ENCODE measurements at regions not wholly inside any gene's neighbourhood (a gene's known extent, or its start where the extent isn't known, plus 50 kb on each side); places are given as distances from the start of the nearest gene placed in this dataset.
"Not testable (repeated sequence)": the region's sequence is repeated elsewhere in the genome, so short reads cannot be mapped to it uniquely, and the experiment has no call there.

DNA sequence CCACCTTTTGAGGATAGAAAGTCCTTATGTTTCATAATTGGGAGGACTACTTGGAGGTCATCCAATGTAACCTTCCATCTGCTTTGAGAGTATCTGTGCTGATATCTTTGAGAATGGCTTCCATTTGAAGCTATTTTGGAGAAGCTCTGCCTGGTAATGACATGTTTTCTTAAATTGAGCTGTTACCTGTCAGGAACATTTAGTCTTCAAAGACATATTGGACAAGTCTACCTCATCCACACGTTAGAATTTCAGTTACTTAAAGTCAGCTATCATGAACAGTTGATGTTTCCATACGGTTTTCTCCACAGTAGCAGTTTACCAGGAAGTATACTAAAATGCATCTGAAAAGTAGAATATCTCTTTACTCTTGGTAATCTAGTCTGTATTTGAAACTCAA is 318.5 kb downstream of the EDEM1 start:
- Histone ChIP-seq H3K36me3 (ENCODE audit: control insufficient read depth in 1 of 2, insufficient read depth in 2 of 2, low read length in 2 of 2) (no peaks in the 10 kb centered on the region), H3K4me1 (ENCODE audit: control insufficient read depth in 1 of 2, insufficient read depth in 2 of 2, low read length in 2 of 2) (no peaks in the 10 kb centered on the region), H3K4me3 (ENCODE audit: low read depth in 1 of 2, low read length in 2 of 2) (no peak overlapping the region), H3K27ac (ENCODE audit: low read length) (no peak overlapping the region), H3K27me3 (ENCODE audit: low read depth, low read length) (no peaks in the 10 kb centered on the region), H3K9me3 (ENCODE audit: control insufficient read depth in 1 of 2, low read length in 2 of 2) (peaks cover 5 to 16% of the 10 kb centered on the region in 2 donors)

DNA sequence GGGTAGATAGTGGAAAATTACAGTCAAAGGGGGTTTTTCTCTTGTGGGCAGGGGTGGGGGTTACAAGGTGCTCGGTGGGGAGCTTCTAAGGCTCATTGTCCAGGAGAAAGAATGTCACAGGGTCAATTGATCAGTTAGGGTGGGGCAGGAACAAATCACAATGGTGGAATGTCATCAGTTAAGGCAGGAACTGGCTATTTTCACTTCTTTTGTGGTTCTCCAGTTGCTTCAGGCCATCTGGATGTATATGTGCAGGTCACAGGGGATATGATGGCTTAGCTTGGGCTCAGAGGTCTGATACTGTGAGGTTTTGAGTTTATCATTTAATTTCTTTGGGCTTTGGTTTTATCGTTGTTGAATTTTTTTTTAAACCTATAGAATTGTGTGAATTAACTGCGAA is 321.4 kb downstream of the EDEM1 start:
- not testable (repeated sequence) for H3K4me1 ChIP-seq (ENCODE audit: control insufficient read depth in 1 of 2, insufficient read depth in 2 of 2, low read length in 2 of 2); H3K27ac ChIP-seq (ENCODE audit: low read length); H3K4me3 ChIP-seq (ENCODE audit: low read depth in 1 of 2, low read length in 2 of 2); H3K27me3 ChIP-seq (ENCODE audit: low read depth, low read length); H3K36me3 ChIP-seq (ENCODE audit: control insufficient read depth in 1 of 2, insufficient read depth in 2 of 2, low read length in 2 of 2)
- peaks cover 5 to 21% of the 10 kb centered on the region in 2 donors for H3K9me3 ChIP-seq (ENCODE audit: control insufficient read depth in 1 of 2, low read length in 2 of 2)

DNA sequence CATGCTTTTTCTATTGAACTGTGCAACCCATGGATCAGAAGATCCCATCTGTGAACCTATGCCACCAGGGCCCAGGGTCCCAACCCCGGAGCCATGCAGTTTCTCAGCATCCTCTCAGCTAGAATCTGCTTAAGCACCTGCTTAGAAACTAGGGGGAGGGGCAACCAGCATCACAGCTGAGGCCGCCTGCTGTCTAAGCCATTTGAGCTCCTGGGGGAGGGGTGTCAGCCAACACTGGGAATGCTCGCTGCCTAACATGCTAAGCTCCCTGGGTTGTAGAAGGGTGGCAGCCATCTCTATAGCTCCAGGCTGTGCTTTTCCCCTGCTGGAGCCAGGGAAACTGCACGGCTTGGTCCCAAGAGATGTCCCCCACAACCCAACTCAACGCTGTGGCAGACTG is 322.8 kb downstream of the EDEM1 start:
- Histone ChIP-seq H3K27me3 (ENCODE audit: low read depth, low read length) (no peaks in the 10 kb centered on the region), H3K9me3 (ENCODE audit: control insufficient read depth in 1 of 2, low read length in 2 of 2) (peaks cover 5 to 26% of the 10 kb centered on the region in 2 donors), H3K27ac (ENCODE audit: low read length) (no peak overlapping the region), H3K36me3 (ENCODE audit: control insufficient read depth in 1 of 2, insufficient read depth in 2 of 2, low read length in 2 of 2) (no peaks in the 10 kb centered on the region), H3K4me1 (ENCODE audit: control insufficient read depth in 1 of 2, insufficient read depth in 2 of 2, low read length in 2 of 2) (no peaks in the 10 kb centered on the region), H3K4me3 (ENCODE audit: low read depth in 1 of 2, low read length in 2 of 2) (no peak overlapping the region)

DNA sequence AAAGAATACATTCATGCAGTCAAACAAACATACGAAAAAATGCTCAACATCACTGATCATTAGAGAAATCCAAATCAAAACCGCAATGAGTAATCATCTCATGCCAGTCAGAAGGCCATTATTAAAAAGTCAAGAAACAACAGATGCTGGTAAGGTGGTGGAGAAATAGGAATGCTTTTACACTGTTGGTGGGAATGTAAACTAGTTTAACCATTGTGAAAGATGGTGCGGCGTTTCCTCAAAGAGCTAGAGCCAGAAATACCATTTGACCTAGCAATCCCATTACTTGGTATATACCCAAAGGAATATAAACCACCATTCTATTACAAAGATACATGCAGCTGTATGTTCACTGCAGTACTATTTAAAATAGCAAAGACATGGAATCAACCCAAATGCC is 330.4 kb downstream of the EDEM1 start:
- Histone ChIP-seq H3K36me3 (ENCODE audit: control insufficient read depth in 1 of 2, insufficient read depth in 2 of 2, low read length in 2 of 2) (no peaks in the 10 kb centered on the region), H3K27me3 (ENCODE audit: low read depth, low read length) (no peaks in the 10 kb centered on the region), H3K9me3 (ENCODE audit: control insufficient read depth in 1 of 2, low read length in 2 of 2) (peaks cover 0 to 10% of the 10 kb centered on the region in 2 donors), H3K4me3 (ENCODE audit: low read depth in 1 of 2, low read length in 2 of 2) (no peak overlapping the region), H3K27ac (ENCODE audit: low read length) (no peak overlapping the region), H3K4me1 (ENCODE audit: control insufficient read depth in 1 of 2, insufficient read depth in 2 of 2, low read length in 2 of 2) (no peaks in the 10 kb centered on the region)

DNA sequence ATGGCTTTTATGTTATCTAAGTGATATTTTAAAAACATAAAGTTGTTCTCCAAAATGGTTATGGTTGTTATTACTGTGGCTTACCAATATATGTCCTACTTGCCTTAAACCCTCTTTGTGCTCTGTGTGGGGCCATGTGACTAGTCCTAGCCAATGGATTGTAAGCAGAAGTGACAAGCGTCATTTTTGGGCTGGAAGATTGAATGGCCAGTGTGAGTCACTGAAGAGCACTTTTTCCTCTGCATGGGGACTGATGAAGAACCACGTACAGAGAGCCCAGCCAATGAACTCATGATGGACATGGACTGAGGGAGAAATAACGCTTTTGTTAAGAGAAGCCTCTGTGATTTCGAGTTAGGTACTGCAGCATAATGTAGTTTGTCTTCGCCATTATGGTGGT is 332.7 kb downstream of the EDEM1 start:
- H3K4me1 ChIP-seq (ENCODE audit: control insufficient read depth in 1 of 2, insufficient read depth in 2 of 2, low read length in 2 of 2), result no peaks in the 10 kb centered on the region
- no peak overlapping the region for H3K4me3 ChIP-seq (ENCODE audit: low read depth in 1 of 2, low read length in 2 of 2)
- H3K36me3 ChIP-seq (ENCODE audit: control insufficient read depth in 1 of 2, insufficient read depth in 2 of 2, low read length in 2 of 2), result no peaks in the 10 kb centered on the region
- no peak overlapping the region for H3K27ac ChIP-seq (ENCODE audit: low read length)
- no peaks in the 10 kb centered on the region for H3K27me3 ChIP-seq (ENCODE audit: low read depth, low read length)
- H3K9me3 ChIP-seq (ENCODE audit: control insufficient read depth in 1 of 2, low read length in 2 of 2), result no peaks in the 10 kb centered on the region

DNA sequence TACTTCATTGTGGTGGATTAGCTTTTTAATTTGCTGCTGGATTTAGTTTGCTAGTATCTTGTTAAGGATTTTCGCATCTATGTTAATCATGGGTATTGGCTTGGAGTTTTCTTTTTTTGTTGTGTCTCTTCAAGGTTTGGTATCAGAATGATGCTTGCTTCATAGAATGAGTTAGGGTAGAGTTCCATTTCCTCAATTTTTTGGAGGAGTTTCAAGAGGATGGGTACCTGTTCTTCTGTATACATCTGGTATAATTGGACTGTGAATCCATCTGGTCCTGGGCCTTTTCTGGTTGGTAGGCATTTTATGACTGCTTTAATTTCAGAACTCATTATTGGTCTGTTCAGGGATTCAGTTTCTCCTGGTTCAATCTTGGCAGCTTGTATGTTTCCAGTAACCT is 335.6 kb downstream of the EDEM1 start:
- no peaks in the 10 kb centered on the region for H3K27me3 ChIP-seq (ENCODE audit: low read depth, low read length)
- H3K9me3 ChIP-seq (ENCODE audit: control insufficient read depth in 1 of 2, low read length in 2 of 2), result no peaks in the 10 kb centered on the region
- H3K27ac ChIP-seq (ENCODE audit: low read length), result no peak overlapping the region
- H3K4me1 ChIP-seq (ENCODE audit: control insufficient read depth in 1 of 2, insufficient read depth in 2 of 2, low read length in 2 of 2), result no peaks in the 10 kb centered on the region
- H3K4me3 ChIP-seq (ENCODE audit: low read depth in 1 of 2, low read length in 2 of 2), result no peak overlapping the region
- H3K36me3 ChIP-seq (ENCODE audit: control insufficient read depth in 1 of 2, insufficient read depth in 2 of 2, low read length in 2 of 2), result no peaks in the 10 kb centered on the region

DNA sequence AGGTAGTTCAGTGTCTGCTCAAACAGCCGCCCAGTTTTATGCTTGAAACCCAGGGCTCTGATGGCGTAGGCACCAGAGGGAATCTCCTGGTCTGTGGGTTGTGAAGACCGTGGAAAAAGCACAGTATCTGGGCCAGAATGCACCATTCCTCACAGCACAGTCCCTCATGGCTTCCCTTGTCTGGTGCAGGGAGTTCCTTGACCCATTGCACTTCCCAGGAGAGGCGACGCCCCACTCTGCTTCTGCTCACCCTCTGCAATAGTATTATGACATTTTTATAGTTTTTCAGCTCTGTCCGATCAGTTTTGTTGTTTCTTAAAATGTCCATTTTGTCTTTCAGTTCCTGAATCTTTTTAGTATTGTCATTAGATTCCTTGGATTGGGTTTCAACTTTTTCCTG is 343.5 kb downstream of the EDEM1 start:
- no peak overlapping the region for H3K27ac ChIP-seq (ENCODE audit: low read length)
- no peaks in the 10 kb centered on the region for H3K27me3 ChIP-seq (ENCODE audit: low read depth, low read length)
- no peaks in the 10 kb centered on the region for H3K4me1 ChIP-seq (ENCODE audit: control insufficient read depth in 1 of 2, insufficient read depth in 2 of 2, low read length in 2 of 2)
- H3K9me3 ChIP-seq (ENCODE audit: control insufficient read depth in 1 of 2, low read length in 2 of 2), result no peaks in the 10 kb centered on the region
- H3K4me3 ChIP-seq (ENCODE audit: low read depth in 1 of 2, low read length in 2 of 2), result no peak overlapping the region
- H3K36me3 ChIP-seq (ENCODE audit: control insufficient read depth in 1 of 2, insufficient read depth in 2 of 2, low read length in 2 of 2), result no peaks in the 10 kb centered on the region

DNA sequence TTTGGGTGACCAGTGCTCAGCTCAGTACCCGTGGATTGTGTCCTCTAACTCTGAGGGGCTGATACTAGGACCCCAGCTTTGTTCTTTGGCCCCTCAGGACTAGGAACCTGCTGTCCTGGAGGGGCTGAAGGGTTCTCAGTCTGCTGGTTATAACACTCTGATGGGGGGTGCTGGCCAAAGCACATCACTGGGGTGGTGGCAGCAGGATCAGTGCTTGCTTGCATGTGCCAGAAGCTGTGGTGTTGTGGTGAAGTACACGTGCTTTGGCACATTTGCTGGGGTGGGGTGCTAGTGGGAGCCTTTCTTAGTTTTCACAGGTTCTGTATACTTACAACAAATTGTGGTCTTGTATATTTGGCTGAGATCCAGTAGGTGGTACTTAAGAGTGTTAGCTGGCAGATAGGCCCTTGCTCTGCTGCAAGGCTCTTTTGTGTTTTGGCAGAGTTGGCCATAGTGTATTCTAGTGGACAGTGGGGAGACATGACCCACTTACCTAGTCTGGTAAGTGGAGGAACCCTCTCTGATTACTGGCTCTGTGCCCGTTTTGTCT is 344.3 kb downstream of the EDEM1 start:
- no peaks in the 10 kb centered on the region for H3K27me3 ChIP-seq (ENCODE audit: low read depth, low read length)
- H3K9me3 ChIP-seq (ENCODE audit: control insufficient read depth in 1 of 2, low read length in 2 of 2), result no peaks in the 10 kb centered on the region
- H3K36me3 ChIP-seq (ENCODE audit: control insufficient read depth in 1 of 2, insufficient read depth in 2 of 2, low read length in 2 of 2), result no peaks in the 10 kb centered on the region
- H3K27ac ChIP-seq (ENCODE audit: low read length), result no peak overlapping the region
- H3K4me3 ChIP-seq (ENCODE audit: low read depth in 1 of 2, low read length in 2 of 2), result no peak overlapping the region
- no peaks in the 10 kb centered on the region for H3K4me1 ChIP-seq (ENCODE audit: control insufficient read depth in 1 of 2, insufficient read depth in 2 of 2, low read length in 2 of 2)

DNA sequence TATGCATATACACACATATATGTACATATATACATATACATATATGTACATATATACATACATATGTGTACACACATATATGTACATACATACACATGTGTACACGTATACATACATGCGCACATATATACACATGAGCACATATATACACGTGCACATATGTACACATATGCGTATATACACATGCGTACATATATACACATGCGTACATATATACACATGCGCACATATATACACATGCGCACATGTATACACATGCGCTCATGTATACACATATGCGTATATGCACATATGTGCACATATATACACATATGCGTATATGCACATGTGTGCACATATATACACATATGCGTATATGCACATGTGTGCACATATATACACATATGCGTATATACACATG is 353.0 kb downstream of the EDEM1 start:
- Histone ChIP-seq H3K27me3 (ENCODE audit: low read depth, low read length) (no peaks in the 10 kb centered on the region), H3K27ac (ENCODE audit: low read length) (no peak overlapping the region), H3K36me3 (ENCODE audit: control insufficient read depth in 1 of 2, insufficient read depth in 2 of 2, low read length in 2 of 2) (no peaks in the 10 kb centered on the region), H3K4me3 (ENCODE audit: low read depth in 1 of 2, low read length in 2 of 2) (no peak overlapping the region), H3K4me1 (ENCODE audit: control insufficient read depth in 1 of 2, insufficient read depth in 2 of 2, low read length in 2 of 2) (no peaks in the 10 kb centered on the region), H3K9me3 (ENCODE audit: control insufficient read depth in 1 of 2, low read length in 2 of 2) (peaks cover 3% of the 10 kb centered on the region in 2 donors)

DNA sequence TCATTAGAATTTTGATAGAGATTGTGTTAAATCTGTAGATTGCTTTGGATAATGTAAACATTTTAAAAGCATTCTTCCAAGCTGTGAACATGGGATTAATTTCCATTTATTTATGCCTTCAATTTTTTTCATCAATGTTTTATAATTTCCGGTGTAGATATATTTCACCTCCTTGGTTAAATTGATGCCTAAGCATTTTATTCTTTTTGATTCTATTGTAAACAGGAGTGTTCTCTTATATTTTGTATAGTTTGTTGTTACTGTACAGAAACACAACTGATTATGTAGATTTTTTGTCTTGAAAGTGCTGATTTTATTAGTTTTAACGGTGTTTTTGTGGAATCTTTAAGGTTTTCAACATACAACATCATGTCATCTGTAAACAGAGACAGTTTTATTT is 355.0 kb downstream of the EDEM1 start:
- H3K4me3 ChIP-seq (ENCODE audit: low read depth in 1 of 2, low read length in 2 of 2), result no peak overlapping the region
- no peaks in the 10 kb centered on the region for H3K36me3 ChIP-seq (ENCODE audit: control insufficient read depth in 1 of 2, insufficient read depth in 2 of 2, low read length in 2 of 2)
- H3K27ac ChIP-seq (ENCODE audit: low read length), result no peak overlapping the region
- H3K27me3 ChIP-seq (ENCODE audit: low read depth, low read length), result no peaks in the 10 kb centered on the region
- H3K4me1 ChIP-seq (ENCODE audit: control insufficient read depth in 1 of 2, insufficient read depth in 2 of 2, low read length in 2 of 2), result no peaks in the 10 kb centered on the region
- H3K9me3 ChIP-seq (ENCODE audit: control insufficient read depth in 1 of 2, low read length in 2 of 2), result peaks cover 10 to 14% of the 10 kb centered on the region in 2 donors

DNA sequence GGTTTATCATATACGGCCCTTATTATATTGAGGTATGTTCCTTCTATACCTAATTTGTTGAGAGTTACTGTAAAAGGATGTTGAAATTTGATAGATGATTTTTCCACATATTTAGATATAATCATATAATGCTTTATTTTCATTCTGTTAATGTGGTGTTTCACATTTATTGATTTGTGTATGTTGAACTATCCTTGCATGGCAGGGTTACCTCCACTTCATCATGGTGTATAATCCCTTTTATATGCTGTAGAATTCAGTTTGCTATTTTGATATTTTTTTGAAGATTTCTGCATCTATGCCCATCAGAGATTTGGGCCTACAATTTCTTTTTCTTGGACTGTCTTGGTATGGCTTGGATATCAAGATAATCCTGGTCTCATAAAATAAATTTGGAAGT is 355.5 kb downstream of the EDEM1 start:
- Histone ChIP-seq H3K36me3 (ENCODE audit: control insufficient read depth in 1 of 2, insufficient read depth in 2 of 2, low read length in 2 of 2) (no peaks in the 10 kb centered on the region), H3K27ac (ENCODE audit: low read length) (no peak overlapping the region), H3K4me3 (ENCODE audit: low read depth in 1 of 2, low read length in 2 of 2) (no peak overlapping the region), H3K27me3 (ENCODE audit: low read depth, low read length) (no peaks in the 10 kb centered on the region), H3K9me3 (ENCODE audit: control insufficient read depth in 1 of 2, low read length in 2 of 2) (peaks cover 10 to 14% of the 10 kb centered on the region in 2 donors), H3K4me1 (ENCODE audit: control insufficient read depth in 1 of 2, insufficient read depth in 2 of 2, low read length in 2 of 2) (no peaks in the 10 kb centered on the region)

DNA sequence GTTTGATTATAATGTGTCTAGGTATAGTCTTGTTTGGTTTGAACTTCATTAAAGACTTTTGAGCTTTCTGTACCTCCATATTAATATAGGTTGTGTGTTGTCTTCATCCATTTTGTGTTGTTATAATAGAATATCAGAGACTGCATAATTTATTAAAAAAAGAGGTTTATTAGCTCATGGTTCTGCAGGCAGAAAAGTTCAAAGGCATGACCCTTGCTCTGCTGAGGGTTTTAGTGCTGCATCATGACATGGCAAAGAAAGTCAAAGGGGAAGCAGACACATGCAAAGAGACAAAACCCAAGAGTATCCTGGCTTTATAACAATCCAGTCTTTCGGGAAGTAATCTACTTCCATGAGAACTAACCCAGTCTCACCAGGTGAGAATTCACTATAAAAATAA is 358.2 kb downstream of the EDEM1 start:
- H3K4me1 ChIP-seq (ENCODE audit: control insufficient read depth in 1 of 2, insufficient read depth in 2 of 2, low read length in 2 of 2), result no peaks in the 10 kb centered on the region
- H3K9me3 ChIP-seq (ENCODE audit: control insufficient read depth in 1 of 2, low read length in 2 of 2), result peaks cover 10 to 14% of the 10 kb centered on the region in 2 donors
- H3K36me3 ChIP-seq (ENCODE audit: control insufficient read depth in 1 of 2, insufficient read depth in 2 of 2, low read length in 2 of 2), result no peaks in the 10 kb centered on the region
- no peak overlapping the region for H3K27ac ChIP-seq (ENCODE audit: low read length)
- H3K27me3 ChIP-seq (ENCODE audit: low read depth, low read length), result no peaks in the 10 kb centered on the region
- no peak overlapping the region for H3K4me3 ChIP-seq (ENCODE audit: low read depth in 1 of 2, low read length in 2 of 2)
